ENCODE measurements at regions not wholly inside any gene's neighbourhood (a gene's known extent, or its start where the extent isn't known, plus 50 kb on each side); places are given as distances from the start of the nearest gene placed in this dataset.

DNA sequence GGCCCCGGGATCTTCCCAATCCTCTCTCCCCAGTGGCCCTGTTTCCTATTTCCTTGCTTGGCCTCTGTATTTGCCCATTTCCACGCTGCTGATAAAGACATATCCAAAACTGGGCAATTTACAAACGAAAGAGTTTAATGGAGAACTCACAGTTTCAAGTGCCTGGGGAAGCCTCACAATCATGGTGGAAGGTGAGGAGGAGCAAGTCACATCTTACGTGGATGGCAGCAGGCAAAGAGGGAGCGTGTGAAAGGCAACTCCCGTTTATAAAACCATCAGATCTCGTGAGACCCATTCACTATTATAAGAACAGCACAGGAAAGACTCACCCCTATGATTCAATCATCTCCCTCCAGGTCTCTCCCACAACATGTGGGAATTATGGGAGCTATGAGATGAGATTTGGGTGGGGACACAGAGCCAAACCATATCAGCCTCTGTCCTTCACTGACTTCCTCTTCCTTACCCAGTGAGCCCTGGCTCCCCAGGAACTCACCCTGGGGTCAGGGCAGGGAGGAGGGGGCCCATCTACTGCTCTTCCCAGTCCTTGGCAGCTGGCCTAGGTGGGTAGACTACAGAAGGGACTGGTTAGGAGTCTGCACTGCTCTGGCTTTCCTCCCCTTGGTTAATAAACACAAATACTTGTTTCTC, 105.8 kb upstream of the MYCN start (continued):
- no peak for TF ChIP-seq YY1 (IDR thresholded peaks at IDR 0.05; ENCODE audit: low read depth, low read length)
- TF ChIP-seq RNF2 (IDR thresholded peaks at IDR 0.05; ENCODE audit: borderline replicate concordance, low read depth, low read length, missing control alignments, poor library complexity, severe bottlenecking) = no peak
